CD4-positive, alpha-beta T cell (primary cell): ENCODE measurements at regions not wholly inside any gene's neighbourhood (a gene's known extent, or its start where the extent isn't known, plus 50 kb on each side); places are given as distances from the start of the nearest gene placed in this dataset.

Experiments
- ATAC-seq: fragments of 200-7000 bp; cut with Tn5 transposase; one replicate; pipeline ENCODE4 v1.10.0; 2022; ENCODE audit warnings: mild to moderate bottlenecking; ENCODE audit not compliant: poor library complexity
- CTCF ChIA-PET: fragments of 350-600 bp; sonication (Branson Sonifier 250); formaldehyde crosslinking; loops from one replicate; lab custom pipeline; 2021; ENCODE audit warnings: antibody characterized with exemption, inconsistent platforms; lab: Charles Lee
- POLR2A ChIA-PET: fragments of 350-600 bp; sonication (Branson Sonifier 250); formaldehyde crosslinking; loops from one replicate; lab custom pipeline; 2021; ENCODE audit warnings: antibody characterized with exemption, inconsistent platforms; lab: Charles Lee
- DNase-seq, 14 experiments: peaks; one replicate each; pipeline ENCODE4 v3.0.0-alpha.2; 2013 to 2020; ENCODE audit warnings: mixed read lengths in 2 of 14
- H3K27ac ChIP-seq, 2 donors: one replicate each; pipeline versions ENCODE4 v1.5.1 to v1.7.0; 2013; ENCODE audit warnings: low read length in 2 of 2, low read depth in 1 of 2, mild to moderate bottlenecking in 1 of 2
- H3K27me3 ChIP-seq, 2 experiments: 1 replicate in 1 of 2; 2 replicates in 1 of 2; pipeline versions ENCODE4 v1.6.1 to v1.7.0; 2013; ENCODE audit warnings: low read length in 2 of 2, control low read depth in 1 of 2, mild to moderate bottlenecking in 1 of 2, moderate library complexity in 1 of 2; ENCODE audit not compliant: insufficient read depth in 2 of 2, control insufficient read depth in 1 of 2
- H3K36me3 ChIP-seq: one replicate; pipeline ENCODE4 v1.6.1; 2013; ENCODE audit warnings: low read length, control low read depth; ENCODE audit not compliant: insufficient read depth
- H3K4me1 ChIP-seq: one replicate; pipeline ENCODE4 v1.6.1; 2013; ENCODE audit warnings: low read length, control low read depth; ENCODE audit not compliant: insufficient read depth
- H3K4me3 ChIP-seq: one replicate; pipeline ENCODE4 v1.5.1; 2013; ENCODE audit warnings: mild to moderate bottlenecking, low read length, moderate library complexity
- H3K9me3 ChIP-seq, 2 experiments: 1 replicate in 1 of 2; 2 replicates in 1 of 2; pipeline versions ENCODE4 v1.6.1 to v1.7.0; 2013; ENCODE audit warnings: low read length in 2 of 2, mild to moderate bottlenecking in 2 of 2, control low read depth in 1 of 2, moderate library complexity in 1 of 2; ENCODE audit not compliant: control insufficient read depth in 1 of 2, insufficient read depth in 1 of 2
- H3K27ac Mint-ChIP-seq: one replicate; pipeline ENCODE4 v1.8.0; 2020; ENCODE audit warnings: mixed read lengths
- H3K27me3 Mint-ChIP-seq: one replicate; pipeline ENCODE4 v1.8.0; 2021; ENCODE audit warnings: mixed read lengths
- H3K36me3 Mint-ChIP-seq: one replicate; pipeline ENCODE4 v1.8.0; 2021; ENCODE audit warnings: low read depth, mixed read lengths
- H3K4me1 Mint-ChIP-seq: one replicate; pipeline ENCODE4 v1.8.0; 2021; ENCODE audit warnings: low read depth, mixed read lengths
- H3K4me3 Mint-ChIP-seq: one replicate; pipeline ENCODE4 v1.8.0; 2020; ENCODE audit warnings: mild to moderate bottlenecking, mixed read lengths
- H3K9me3 Mint-ChIP-seq: one replicate; pipeline ENCODE4 v1.8.0; 2020; ENCODE audit warnings: mixed read lengths
- CTCF ChIP-seq: fragments of 200-600 bp; IDR thresholded peaks from one replicate; pipeline ENCODE4 v1.8.0; 2022; ENCODE audit warnings: antibody characterized with exemption, mild to moderate bottlenecking
- intact Hi-C, 2 experiments: fragments of 100-400 bp; cut with DNase I in 1 of 2; cut with micrococcal nuclease in 1 of 2; formaldehyde crosslinking; loops; one replicate each; pipeline versions ENCODE4 v1.15.1 to v1.9.0; 2023 to 2025; cut with DNase I, micrococcal nuclease

DNA sequence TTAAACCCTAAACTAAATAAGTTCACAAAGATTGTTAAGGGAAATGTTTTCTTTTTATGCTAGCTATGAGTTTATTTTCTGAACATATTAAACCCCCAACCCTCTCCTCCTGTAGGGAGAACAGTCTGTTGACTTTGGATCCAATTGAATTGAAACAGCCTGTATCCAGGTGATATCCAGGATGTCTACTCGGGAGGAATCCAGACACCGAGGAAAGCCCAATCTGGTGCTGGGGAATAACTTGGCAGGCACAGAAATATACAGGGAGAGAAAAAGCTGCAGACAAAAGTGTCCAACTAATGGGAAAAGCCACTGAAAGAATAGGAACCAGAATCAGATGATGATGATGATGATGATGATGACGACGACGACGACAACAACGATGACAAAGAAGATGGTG is 93.9 kb upstream of the API5 start:
- H3K27ac ChIP-seq = no peak overlapping the region
- CTCF ChIA-PET = no interaction called here
- Mint-ChIP-seq H3K4me1 (no peaks in the 10 kb centered on the region), H3K4me3 (no peak overlapping the region), H3K27me3 (peaks cover 6% of the 10 kb centered on the region), H3K36me3 (no peaks in the 10 kb centered on the region), H3K9me3 (peaks cover 6% of the 10 kb centered on the region), H3K27ac (no peak overlapping the region)
- POLR2A ChIA-PET = no interaction called here
- TF ChIP-seq CTCF = no peak
- no peaks in the 10 kb centered on the region for H3K36me3 ChIP-seq
- H3K9me3 ChIP-seq = no peaks in the 10 kb centered on the region
- H3K4me1 ChIP-seq = no peaks in the 10 kb centered on the region
- H3K27me3 ChIP-seq = no peaks in the 10 kb centered on the region
- no peak overlapping the region for H3K4me3 ChIP-seq
- intact Hi-C loops = no loop called here
- ATAC-seq = no peak
- no peak for DNase-seq

DNA sequence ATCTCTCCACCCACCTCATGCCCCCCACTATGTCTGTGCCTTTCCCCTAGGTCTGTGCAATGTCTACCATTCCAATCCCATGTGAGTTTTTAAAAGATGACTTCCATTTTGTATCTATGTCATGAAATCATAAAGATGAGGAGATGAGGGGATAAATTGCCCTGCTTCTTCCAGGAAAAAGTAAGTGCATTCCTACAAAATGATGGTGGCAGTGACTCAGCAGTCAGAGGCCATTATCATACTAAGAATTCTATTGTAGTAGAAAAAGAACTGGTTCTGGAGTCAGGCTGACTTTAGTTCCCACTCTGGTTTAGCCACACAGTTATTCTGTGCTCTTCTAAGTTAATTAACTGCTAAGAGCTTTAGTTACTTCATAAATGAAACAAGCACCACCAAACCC is 89.6 kb upstream of the API5 start:
- POLR2A ChIA-PET = no interaction called here

GRCh38 chr11:43223026-43223425 is 88.8 kb upstream of the API5 start:
- no peak for TF ChIP-seq CTCF
- Mint-ChIP-seq H3K27ac (no peak overlapping the region), H3K9me3 (peaks cover 6% of the 10 kb centered on the region), H3K36me3 (no peaks in the 10 kb centered on the region), H3K4me3 (no peak overlapping the region), H3K27me3 (peaks cover 6% of the 10 kb centered on the region), H3K4me1 (no peaks in the 10 kb centered on the region)
- DNase-seq (no peak), ATAC-seq (no peak)
- no peaks in the 10 kb centered on the region for H3K27me3 ChIP-seq
- H3K36me3 ChIP-seq = no peaks in the 10 kb centered on the region
- intact Hi-C loops = no loop called here
- ChIA-PET CTCF (no interaction called here), POLR2A (no interaction called here)
- no peaks in the 10 kb centered on the region for H3K4me1 ChIP-seq
- H3K9me3 ChIP-seq = no peaks in the 10 kb centered on the region
- no peak overlapping the region for H3K27ac ChIP-seq
- no peak overlapping the region for H3K4me3 ChIP-seq

More for the DNA sequence above, 89.6 kb upstream of the API5 start:
- H3K27me3 Mint-ChIP-seq = peaks cover 6% of the 10 kb centered on the region
- H3K4me3 ChIP-seq = no peak overlapping the region
- TF ChIP-seq CTCF = no peak
- no peaks in the 10 kb centered on the region for H3K36me3 ChIP-seq
- H3K27ac ChIP-seq = no peak overlapping the region
- H3K4me1 Mint-ChIP-seq = no peaks in the 10 kb centered on the region
- H3K4me1 ChIP-seq = no peaks in the 10 kb centered on the region
- no peak overlapping the region for H3K27ac Mint-ChIP-seq
- CTCF ChIA-PET = no interaction called here
- no peak overlapping the region for H3K4me3 Mint-ChIP-seq
- H3K9me3 Mint-ChIP-seq = peaks cover 6% of the 10 kb centered on the region
- intact Hi-C loops = no loop called here
- no peaks in the 10 kb centered on the region for H3K27me3 ChIP-seq
- H3K36me3 Mint-ChIP-seq = no peaks in the 10 kb centered on the region
- no peaks in the 10 kb centered on the region for H3K9me3 ChIP-seq
- no peak for ATAC-seq
- no peak for DNase-seq
